SJCRH30 (cell line): ENCODE measurements at regions not wholly inside any gene's neighbourhood (a gene's known extent, or its start where the extent isn't known, plus 50 kb on each side); places are given as distances from the start of the nearest gene placed in this dataset.

Source experiments
- DNase-seq, 2 experiments: peaks; one replicate each; pipeline ENCODE4 v3.0.0-alpha.2; 2015 to 2020
- H3K27ac ChIP-seq: fragments of 250-450 bp; sonication (Bioruptor Pico); 2 replicates; pipeline ENCODE4 v1.5.1; 2020; ENCODE audit warnings: mild to moderate bottlenecking, moderate library complexity
- H3K27me3 ChIP-seq: fragments of 250-450 bp; sonication (Bioruptor Pico); 2 replicates; pipeline ENCODE4 v1.5.1; 2020; ENCODE audit warnings: mild to moderate bottlenecking, moderate library complexity
- H3K36me3 ChIP-seq: fragments of 250-450 bp; sonication (Bioruptor Pico); 2 replicates; pipeline ENCODE4 v1.5.1; 2020; ENCODE audit warnings: mild to moderate bottlenecking, moderate library complexity
- H3K4me1 ChIP-seq: fragments of 250-450 bp; sonication (Bioruptor Pico); 2 replicates; pipeline ENCODE4 v1.5.1; 2020; ENCODE audit warnings: mild to moderate bottlenecking, moderate library complexity
- H3K4me3 ChIP-seq: fragments of 250-450 bp; sonication (Bioruptor Pico); 2 replicates; pipeline ENCODE4 v1.5.1; 2020; ENCODE audit warnings: mild to moderate bottlenecking, moderate library complexity
- H3K9me3 ChIP-seq: fragments of 250-450 bp; sonication (Bioruptor Pico); replicated peaks from 2 replicates; pipeline ENCODE4 v1.5.1; 2020; ENCODE audit warnings: mild to moderate bottlenecking, moderate library complexity

DNA sequence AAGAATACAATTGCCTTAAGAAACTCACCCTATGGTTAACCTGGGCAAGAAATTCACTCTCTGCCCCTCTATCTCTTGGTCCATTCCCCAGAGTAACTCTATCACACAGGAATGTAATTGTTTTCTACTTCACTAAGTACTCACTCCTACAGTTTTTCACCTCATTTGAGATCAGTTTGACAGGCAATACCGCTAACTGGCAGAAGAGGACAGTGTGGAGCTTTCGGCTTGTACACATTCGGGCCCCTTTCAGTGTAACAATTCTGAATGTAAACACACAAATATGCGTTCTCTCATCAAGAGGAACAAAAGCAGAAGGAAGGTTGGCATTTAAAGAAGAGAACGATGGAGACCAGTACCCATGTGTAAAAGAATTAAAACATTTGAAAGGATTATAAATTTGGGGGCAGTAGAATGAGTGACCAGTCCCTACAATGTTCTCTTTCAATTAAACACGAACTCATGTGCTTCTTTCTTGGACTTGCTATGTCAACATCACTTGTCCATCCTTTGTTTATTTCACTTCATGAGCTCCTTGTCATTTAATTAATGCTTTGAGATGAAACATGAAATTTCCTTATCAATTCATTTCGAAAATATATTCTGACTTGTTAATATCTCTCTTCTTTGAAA lies 188.5 kb upstream of the GRAMD2B start:
- Histone ChIP-seq H3K4me3 (no peak overlapping the region), H3K9me3 (no peaks in the 10 kb centered on the region), H3K27ac (no peak overlapping the region), H3K27me3 (no peaks in the 10 kb centered on the region), H3K36me3 (no peaks in the 10 kb centered on the region), H3K4me1 (no peaks in the 10 kb centered on the region)
- peak; percentile 28 to 66 for DNase-seq

DNA sequence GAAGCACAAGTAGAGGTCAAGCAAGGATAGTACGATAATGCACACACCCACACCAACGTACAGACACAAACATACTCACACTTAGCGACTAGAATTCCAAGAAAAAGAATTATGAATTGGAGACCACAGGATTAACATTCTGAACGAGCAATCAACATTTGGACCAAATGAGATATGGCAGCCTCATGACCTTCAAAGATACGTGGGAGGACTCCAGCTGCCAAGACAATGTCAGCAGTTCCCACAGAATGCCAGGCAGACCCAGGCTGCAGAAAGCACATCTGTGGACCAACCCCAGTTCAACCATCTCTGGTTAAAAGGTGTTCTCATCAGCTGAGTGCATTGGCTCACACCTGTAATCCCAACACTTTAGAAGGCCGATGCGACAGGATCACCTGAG lies 187.6 kb upstream of the GRAMD2B start:
- H3K36me3 ChIP-seq, result no peaks in the 10 kb centered on the region
- no peaks in the 10 kb centered on the region for H3K27me3 ChIP-seq
- no peak overlapping the region for H3K4me3 ChIP-seq
- H3K27ac ChIP-seq, result no peak overlapping the region
- no peak for DNase-seq
- H3K9me3 ChIP-seq, result no peaks in the 10 kb centered on the region
- H3K4me1 ChIP-seq, result no peaks in the 10 kb centered on the region

DNA sequence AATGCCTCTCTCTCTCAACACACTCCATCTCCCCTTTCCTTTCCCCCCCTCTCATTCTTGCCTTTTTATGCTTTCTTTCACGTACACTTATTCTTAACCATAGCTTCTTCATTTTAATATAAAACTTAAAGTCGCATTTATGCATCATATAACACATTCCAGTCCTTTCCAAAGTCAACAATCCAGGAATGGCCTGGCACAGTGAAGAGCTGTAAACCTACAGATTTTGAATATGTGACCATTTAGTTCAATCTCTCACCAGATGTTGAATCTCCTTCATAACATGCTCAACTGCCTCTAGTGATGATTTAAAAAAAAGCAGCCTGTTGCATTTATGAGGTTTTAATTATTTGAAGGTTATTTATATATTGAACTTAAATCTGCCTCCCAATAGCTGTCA lies 186.2 kb upstream of the GRAMD2B start:
- no peaks in the 10 kb centered on the region for H3K9me3 ChIP-seq
- no peaks in the 10 kb centered on the region for H3K4me1 ChIP-seq
- H3K27ac ChIP-seq, result no peak overlapping the region
- H3K27me3 ChIP-seq, result no peaks in the 10 kb centered on the region
- no peaks in the 10 kb centered on the region for H3K36me3 ChIP-seq
- H3K4me3 ChIP-seq, result no peak overlapping the region
- no peak for DNase-seq

DNA sequence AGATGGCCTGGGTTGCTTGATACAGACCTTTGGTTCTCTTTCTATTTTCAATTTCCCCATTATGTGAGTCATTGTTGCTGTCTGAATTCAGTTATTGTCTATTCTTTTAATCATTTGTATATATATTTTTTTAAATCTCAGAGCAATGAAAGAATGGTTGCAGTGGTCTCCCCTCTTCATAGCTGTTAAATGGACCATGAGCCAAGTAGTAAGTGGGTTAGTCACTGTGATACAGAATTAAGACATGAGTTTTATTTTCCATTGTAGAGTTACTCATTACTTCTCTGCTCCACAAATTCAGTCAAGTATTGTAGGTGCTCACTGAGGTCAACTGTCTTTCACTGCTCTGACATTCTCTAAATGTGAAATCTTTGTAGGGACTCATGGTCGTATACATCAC lies 174.6 kb upstream of the GRAMD2B start:
- no peak for DNase-seq
- H3K4me3 ChIP-seq, result no peak overlapping the region
- H3K27me3 ChIP-seq, result no peaks in the 10 kb centered on the region
- no peaks in the 10 kb centered on the region for H3K36me3 ChIP-seq
- H3K27ac ChIP-seq, result no peak overlapping the region
- peaks cover 4% of the 10 kb centered on the region; the same call in 1 of the 2 replicates for H3K9me3 ChIP-seq
- no peaks in the 10 kb centered on the region for H3K4me1 ChIP-seq

DNA sequence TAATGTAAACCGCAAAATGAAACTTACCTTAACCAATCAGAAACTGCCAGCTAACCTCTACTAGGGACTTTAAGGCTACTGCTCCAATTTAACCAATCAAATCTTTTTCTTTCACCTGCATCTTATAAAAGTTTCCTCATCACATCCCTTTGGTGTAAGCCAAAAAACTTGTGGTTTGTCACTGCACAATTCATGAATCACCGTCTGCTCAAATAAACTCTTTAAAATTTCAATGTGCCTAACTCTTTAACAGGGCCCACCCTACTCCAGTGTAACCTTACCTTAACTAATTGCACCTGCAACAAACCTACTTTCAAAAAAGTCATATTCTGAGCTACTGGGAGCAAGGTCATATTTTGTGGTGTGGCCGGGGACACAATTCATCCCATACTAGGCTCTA lies 172.2 kb upstream of the GRAMD2B start:
- no peak overlapping the region for H3K4me3 ChIP-seq
- DNase-seq, result no peak
- no peaks in the 10 kb centered on the region for H3K9me3 ChIP-seq
- no peaks in the 10 kb centered on the region for H3K4me1 ChIP-seq
- H3K27ac ChIP-seq, result no peak overlapping the region
- H3K36me3 ChIP-seq, result no peaks in the 10 kb centered on the region
- H3K27me3 ChIP-seq, result no peaks in the 10 kb centered on the region

DNA sequence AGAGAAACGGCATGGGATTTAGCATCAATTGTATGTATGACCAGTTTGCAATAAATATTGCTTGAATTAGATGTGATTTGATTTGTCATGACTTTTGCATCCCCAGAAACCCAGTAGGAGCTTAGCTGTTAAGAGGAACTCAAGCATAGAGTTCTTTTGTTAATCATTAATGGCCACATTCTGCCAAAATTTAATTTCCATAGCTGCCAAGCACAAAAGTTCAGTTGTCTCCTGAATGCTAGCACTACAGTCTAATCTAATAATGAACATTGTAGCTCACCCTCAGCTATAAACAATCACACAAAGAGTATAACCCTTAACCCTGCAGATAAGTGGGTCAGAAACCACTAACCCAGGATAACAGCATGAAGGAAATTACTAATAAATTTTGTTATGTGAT lies 169.8 kb upstream of the GRAMD2B start:
- H3K27me3 ChIP-seq, result no peaks in the 10 kb centered on the region
- H3K9me3 ChIP-seq, result no peaks in the 10 kb centered on the region
- H3K4me3 ChIP-seq, result no peak overlapping the region
- no peak overlapping the region for H3K27ac ChIP-seq
- no peaks in the 10 kb centered on the region for H3K4me1 ChIP-seq
- H3K36me3 ChIP-seq, result no peaks in the 10 kb centered on the region
- DNase-seq, result no peak

DNA sequence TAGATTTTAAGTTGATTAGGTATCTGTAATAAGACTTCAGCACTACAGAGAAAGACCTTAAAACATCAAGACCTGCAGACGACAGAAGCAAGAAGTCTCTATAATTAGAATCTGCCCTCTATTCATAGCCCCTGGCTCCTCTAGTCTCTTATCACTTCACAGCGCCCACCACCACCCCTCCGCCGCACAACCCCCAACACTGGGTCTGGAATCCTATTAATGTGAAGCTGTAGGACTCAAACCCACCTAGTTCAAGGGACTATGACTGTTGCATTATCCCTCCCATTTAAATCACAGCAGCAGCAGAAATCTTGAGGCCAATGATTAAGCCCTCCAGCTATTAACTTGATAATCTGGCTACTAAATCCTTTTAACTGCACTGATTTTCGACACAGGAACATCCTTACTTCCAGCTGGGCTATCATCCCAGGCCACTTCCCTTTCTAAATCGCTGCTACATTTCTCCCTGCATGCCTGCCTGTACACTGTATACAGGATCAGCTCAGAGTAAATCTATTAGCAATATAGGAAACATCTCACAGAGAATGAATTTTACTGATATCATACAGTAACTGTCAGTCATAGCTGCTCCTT lies 159.5 kb upstream of the GRAMD2B start:
- Histone ChIP-seq H3K27ac (no peak overlapping the region), H3K9me3 (no peaks in the 10 kb centered on the region), H3K36me3 (no peaks in the 10 kb centered on the region; the same call in 1 of the 2 replicates), H3K27me3 (no peaks in the 10 kb centered on the region), H3K4me1 (no peaks in the 10 kb centered on the region), H3K4me3 (no peak overlapping the region)
- no peak for DNase-seq

DNA sequence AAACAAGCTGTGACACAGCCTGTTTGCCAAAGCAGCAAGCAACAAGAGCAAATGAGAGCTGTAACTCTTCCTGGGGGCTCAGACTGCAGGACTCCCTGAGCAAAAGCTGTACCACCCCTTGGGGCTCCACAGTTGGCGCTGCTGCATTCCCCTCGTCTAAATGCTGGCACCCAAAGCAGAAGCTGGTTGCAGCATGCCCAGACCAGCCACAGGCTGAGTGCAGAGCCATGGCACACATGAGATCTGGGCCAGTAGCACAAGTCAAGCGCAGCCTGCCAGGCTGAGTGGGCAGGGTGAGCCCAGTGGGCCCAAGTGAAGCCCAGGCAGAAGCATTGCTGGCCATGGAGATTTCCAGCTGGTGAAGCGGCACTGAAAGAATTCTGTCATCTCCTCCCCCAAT lies 157.3 kb upstream of the GRAMD2B start:
- Histone ChIP-seq H3K4me3 (no peak overlapping the region), H3K27me3 (no peaks in the 10 kb centered on the region), H3K27ac (no peak overlapping the region), H3K4me1 (no peaks in the 10 kb centered on the region), H3K36me3 (no peaks in the 10 kb centered on the region; the same call in 1 of the 2 replicates), H3K9me3 (no peaks in the 10 kb centered on the region)
- no peak for DNase-seq

DNA sequence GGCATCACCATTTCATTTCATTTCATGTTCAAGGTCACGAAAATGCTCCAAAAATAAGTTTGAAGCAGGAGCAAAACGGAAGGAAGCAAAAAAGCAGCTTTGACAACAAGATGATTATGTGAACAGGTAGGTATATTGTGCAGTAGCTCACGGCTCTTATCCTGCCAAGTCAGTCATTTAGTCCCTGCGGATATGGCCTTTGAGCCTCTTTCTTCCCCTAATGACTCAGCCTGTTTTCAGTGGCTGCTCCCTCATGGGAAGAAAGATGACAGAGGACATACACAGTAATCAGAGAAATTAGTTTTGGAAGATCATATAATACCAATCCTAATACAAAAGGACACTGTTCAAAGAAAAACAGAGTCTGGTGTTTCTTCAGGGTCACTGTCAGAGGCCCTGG lies 155.8 kb upstream of the GRAMD2B start:
- no peaks in the 10 kb centered on the region for H3K4me1 ChIP-seq
- no peak overlapping the region for H3K4me3 ChIP-seq
- no peaks in the 10 kb centered on the region for H3K27me3 ChIP-seq
- DNase-seq, result no peak
- no peak overlapping the region for H3K27ac ChIP-seq
- no peaks in the 10 kb centered on the region for H3K36me3 ChIP-seq
- H3K9me3 ChIP-seq, result no peaks in the 10 kb centered on the region

DNA sequence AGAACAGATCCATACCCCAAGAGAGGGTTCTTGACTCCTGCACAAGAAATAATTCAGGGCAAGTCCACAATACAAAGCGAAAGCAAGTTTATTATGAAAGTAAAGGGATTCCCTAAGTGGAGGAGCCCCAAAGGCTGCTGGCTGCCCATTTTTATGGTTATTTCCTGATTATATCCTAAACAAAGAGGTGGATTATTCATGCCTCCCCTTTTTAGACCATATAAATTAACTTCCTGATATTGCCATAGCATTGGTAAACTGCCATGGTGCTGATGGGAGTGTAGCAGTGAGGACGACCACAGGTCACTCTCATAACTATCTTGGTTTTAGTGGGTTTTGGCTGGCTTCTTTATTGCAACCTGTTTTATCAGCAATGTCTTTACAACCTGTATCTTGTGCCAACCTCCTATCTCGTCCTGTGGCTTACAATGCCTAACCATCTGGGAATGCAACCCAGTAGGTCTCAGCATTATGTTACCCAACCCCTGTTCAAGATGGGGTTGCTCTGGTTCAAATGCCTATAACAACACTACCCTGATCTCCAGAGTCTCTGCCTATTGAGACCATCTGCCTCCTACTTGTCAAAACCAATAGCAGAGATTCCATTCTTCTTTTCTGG lies 154.4 kb upstream of the GRAMD2B start:
- no peaks in the 10 kb centered on the region for H3K9me3 ChIP-seq
- no peaks in the 10 kb centered on the region for H3K4me1 ChIP-seq
- H3K36me3 ChIP-seq, result no peaks in the 10 kb centered on the region
- no peak overlapping the region for H3K27ac ChIP-seq
- no peak for DNase-seq
- no peaks in the 10 kb centered on the region for H3K27me3 ChIP-seq
- H3K4me3 ChIP-seq, result no peak overlapping the region

DNA sequence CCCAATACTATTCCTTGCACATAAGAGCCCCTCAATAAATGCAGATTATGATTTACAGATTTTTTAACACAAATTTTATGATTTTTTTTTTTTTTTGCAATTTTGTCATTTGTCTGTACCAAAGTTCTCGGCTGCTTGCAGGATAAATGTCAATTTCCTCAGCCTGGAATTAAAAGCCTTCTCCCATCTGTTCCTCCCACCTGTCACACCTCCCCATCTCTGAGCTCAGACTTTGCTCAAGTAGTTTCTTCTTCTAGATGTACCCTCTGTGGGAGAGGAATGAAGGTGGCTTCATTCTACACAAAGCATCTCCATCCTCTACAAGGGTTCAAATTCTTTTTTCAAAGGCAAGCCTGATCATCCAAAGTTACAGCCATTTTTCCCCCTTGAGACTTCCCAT lies 153.7 kb upstream of the GRAMD2B start:
- Histone ChIP-seq H3K36me3 (no peaks in the 10 kb centered on the region), H3K27me3 (no peaks in the 10 kb centered on the region), H3K9me3 (no peaks in the 10 kb centered on the region), H3K4me3 (no peak overlapping the region), H3K27ac (no peak overlapping the region), H3K4me1 (peaks cover 6% of the 10 kb centered on the region)
- no peak for DNase-seq

DNA sequence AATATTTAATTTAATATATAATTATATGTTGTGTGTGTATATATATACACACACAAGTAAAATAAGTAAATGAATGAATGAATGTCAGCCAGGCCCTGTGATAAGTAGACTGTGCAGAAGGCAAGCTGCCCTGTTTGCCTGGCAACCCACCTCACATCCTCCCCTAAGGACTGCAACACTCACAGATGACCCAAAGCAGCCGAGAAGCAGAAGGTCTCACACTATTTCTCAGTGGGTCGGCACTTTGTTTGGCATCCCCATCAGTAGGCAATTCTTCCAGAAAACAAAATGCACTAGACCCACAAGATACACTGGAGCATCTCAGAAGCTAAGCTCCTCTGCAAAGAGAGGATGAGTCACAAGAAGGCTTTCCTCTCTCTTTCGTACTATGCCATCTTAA lies 152.1 kb upstream of the GRAMD2B start:
- Histone ChIP-seq H3K27ac (no peak overlapping the region), H3K27me3 (no peaks in the 10 kb centered on the region), H3K36me3 (no peaks in the 10 kb centered on the region), H3K4me3 (no peak overlapping the region), H3K4me1 (peaks cover 8% of the 10 kb centered on the region), H3K9me3 (no peaks in the 10 kb centered on the region)
- no peak for DNase-seq

DNA sequence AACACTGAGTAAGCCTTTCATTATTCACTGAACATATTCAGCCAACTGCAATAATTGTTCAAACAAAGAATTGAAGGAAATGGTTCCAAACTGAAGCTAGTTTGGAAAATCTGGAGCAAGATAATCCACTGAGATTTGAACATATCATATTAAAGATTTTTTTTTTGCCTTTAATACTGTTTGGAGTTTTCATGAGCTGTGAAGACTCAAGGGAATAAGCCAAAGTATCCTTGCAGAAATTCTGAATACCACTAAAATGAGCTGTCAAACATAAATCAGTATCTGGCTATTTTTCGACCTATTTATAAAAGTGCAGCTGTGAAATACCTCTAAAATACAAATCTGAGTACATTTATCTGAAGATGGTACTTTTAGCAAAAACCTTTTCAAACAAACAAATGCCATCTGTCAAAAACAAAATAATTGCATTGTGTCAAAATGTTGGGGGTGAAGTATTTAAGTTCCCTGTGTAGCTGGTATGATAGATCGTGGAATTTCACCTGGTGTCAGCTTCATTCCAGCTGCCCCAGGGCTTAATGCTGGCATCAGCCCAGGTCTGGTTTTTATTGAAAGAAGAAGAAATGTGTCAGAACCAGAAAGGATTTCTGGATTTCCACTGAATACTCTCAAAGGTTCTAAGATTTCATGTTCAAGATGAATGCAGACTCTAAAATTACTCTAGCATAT lies 149.0 kb upstream of the GRAMD2B start:
- no peaks in the 10 kb centered on the region for H3K36me3 ChIP-seq
- H3K27ac ChIP-seq, result no peak overlapping the region
- no peaks in the 10 kb centered on the region for H3K9me3 ChIP-seq
- peak; percentile 7 to 24 for DNase-seq
- peaks cover 8% of the 10 kb centered on the region for H3K4me1 ChIP-seq
- H3K4me3 ChIP-seq, result no peak overlapping the region
- H3K27me3 ChIP-seq, result no peaks in the 10 kb centered on the region

DNA sequence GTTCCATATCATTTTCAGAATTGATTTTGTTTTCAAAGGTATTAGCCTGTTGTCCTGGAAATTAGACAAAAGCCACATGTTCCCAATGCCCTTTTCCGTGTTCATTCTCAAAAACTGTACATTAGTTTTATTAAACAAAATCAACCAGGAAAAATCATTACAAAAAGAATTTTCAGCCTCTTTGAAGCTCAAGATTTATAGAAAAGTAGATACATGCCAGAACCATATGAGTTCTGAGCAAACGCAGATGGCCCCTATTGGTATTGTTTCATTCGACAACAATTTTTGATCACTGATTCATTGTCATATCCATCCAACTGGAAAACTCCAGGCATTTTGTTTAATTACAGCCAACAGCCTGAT lies 148.5 kb upstream of the GRAMD2B start:
- Histone ChIP-seq H3K27me3 (no peaks in the 10 kb centered on the region), H3K36me3 (no peaks in the 10 kb centered on the region), H3K27ac (no peak overlapping the region), H3K4me1 (peaks cover 8% of the 10 kb centered on the region), H3K9me3 (no peaks in the 10 kb centered on the region), H3K4me3 (no peak overlapping the region)
- DNase-seq, result no peak

DNA sequence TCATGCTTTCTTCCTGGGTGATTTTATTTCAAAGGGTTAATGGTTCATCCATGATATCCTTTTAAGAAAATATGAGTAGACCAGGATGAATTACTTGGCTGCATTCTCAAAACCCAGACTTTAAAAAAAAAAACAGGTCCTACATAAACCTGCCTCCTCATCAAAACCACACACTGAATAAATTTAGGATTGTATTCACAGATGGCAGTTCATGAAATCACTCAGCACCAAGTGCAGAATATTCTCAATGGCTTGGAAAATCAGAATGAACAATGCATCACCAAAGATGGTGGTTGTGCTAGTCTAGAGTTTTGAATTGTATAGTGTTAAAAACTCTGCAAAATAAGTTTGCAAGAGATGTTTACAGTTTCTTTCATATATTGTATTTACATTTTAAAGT lies 145.4 kb upstream of the GRAMD2B start:
- no peaks in the 10 kb centered on the region for H3K27me3 ChIP-seq
- no peak for DNase-seq
- no peaks in the 10 kb centered on the region for H3K9me3 ChIP-seq
- H3K4me1 ChIP-seq, result peaks cover 8% of the 10 kb centered on the region
- H3K36me3 ChIP-seq, result no peaks in the 10 kb centered on the region
- H3K4me3 ChIP-seq, result no peak overlapping the region
- H3K27ac ChIP-seq, result no peak overlapping the region
